ENCODE measurements at regions not wholly inside any gene's neighbourhood (a gene's known extent, or its start where the extent isn't known, plus 50 kb on each side); places are given as distances from the start of the nearest gene placed in this dataset.

DNA sequence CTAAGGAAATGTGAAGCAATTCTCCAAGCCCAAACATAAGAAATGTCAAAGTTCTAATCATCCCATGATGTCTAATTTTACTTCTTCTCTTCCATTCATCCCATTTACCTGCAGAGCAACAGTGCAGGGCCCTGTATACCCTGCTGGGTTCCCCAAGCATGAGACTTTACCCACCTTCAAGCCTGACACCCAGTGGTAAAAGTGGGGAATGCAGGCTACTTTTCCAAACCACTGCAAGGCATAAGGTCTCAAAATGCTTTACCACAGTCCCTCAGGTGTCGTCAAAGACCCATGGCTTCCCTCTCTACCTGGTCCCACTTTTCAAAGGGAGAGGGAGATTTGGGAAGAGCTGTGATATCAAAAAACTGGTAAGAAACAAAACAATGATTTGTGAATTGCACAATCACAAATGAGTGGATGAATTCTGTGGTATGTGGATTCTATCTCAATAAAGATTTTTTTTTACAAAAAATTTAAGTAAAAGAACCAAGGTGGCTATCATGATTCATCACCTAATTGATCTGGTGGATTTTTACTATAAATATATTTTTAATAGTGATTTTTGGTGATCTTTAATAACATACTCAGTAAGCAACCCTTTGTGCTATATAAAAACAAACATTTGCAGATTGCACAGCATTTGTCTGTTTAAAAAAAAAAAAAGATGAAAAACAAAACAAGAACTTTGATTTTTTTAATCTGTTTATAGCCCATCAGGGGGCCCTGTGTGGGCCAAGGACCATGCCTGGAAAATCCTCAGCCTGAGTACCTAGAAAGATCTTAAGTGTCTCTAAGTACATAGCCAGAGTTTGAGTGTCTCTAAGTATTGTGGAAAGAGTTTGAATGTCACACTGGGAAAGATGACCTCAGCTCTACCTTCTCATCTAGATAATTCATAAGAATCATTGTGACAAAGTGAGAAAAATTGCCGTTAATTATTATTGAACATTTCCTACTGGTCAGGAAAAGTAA lies 73.1 kb upstream of the GJB5 start:
- TF ChIP-seq, protein P1, sequence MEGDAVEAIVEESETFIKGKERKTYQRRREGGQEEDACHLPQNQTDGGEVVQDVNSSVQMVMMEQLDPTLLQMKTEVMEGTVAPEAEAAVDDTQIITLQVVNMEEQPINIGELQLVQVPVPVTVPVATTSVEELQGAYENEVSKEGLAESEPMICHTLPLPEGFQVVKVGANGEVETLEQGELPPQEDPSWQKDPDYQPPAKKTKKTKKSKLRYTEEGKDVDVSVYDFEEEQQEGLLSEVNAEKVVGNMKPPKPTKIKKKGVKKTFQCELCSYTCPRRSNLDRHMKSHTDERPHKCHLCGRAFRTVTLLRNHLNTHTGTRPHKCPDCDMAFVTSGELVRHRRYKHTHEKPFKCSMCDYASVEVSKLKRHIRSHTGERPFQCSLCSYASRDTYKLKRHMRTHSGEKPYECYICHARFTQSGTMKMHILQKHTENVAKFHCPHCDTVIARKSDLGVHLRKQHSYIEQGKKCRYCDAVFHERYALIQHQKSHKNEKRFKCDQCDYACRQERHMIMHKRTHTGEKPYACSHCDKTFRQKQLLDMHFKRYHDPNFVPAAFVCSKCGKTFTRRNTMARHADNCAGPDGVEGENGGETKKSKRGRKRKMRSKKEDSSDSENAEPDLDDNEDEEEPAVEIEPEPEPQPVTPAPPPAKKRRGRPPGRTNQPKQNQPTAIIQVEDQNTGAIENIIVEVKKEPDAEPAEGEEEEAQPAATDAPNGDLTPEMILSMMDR (IDR thresholded peaks at IDR 0.05), result peak; percentile 41 to 59 (median 50)
- TF ChIP-seq POLR2AphosphoS5 (IDR thresholded peaks at IDR 0.05), result no peak

All from prostate gland (tissue), 2 donors.